ENCODE measurements at regions not wholly inside any gene's neighbourhood (a gene's known extent, or its start where the extent isn't known, plus 50 kb on each side); places are given as distances from the start of the nearest gene placed in this dataset.
"Not testable (repeated sequence)": the region's sequence is repeated elsewhere in the genome, so short reads cannot be mapped to it uniquely, and the experiment has no call there.

DNA sequence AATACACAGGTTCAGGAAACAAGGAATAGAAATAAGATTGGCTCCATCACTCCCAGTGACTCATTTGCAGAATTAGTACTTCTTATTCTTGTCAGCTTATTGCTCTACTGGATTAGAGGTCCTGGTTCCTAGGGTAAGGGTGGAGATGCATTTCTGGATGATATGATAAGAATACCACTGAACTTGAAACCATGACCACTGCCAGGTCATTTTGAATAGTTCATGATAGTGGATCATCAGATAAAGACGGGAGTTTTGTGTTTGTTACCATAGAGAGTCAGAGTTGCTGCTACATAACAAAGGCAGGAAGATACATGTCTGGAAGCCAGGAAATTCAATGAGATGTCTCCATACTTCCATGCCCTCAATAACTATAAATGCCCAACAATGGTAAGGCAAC, 109.2 kb upstream of the FAT1 start:
- TF ChIP-seq, protein P1, sequence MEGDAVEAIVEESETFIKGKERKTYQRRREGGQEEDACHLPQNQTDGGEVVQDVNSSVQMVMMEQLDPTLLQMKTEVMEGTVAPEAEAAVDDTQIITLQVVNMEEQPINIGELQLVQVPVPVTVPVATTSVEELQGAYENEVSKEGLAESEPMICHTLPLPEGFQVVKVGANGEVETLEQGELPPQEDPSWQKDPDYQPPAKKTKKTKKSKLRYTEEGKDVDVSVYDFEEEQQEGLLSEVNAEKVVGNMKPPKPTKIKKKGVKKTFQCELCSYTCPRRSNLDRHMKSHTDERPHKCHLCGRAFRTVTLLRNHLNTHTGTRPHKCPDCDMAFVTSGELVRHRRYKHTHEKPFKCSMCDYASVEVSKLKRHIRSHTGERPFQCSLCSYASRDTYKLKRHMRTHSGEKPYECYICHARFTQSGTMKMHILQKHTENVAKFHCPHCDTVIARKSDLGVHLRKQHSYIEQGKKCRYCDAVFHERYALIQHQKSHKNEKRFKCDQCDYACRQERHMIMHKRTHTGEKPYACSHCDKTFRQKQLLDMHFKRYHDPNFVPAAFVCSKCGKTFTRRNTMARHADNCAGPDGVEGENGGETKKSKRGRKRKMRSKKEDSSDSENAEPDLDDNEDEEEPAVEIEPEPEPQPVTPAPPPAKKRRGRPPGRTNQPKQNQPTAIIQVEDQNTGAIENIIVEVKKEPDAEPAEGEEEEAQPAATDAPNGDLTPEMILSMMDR (IDR thresholded peaks at IDR 0.05), result no peak
- Histone ChIP-seq H3K27me3 (no peaks in the 10 kb centered on the region), H3K4me3 (ENCODE audit: low read depth in 1 of 2, low read length in 1 of 2) (no peak overlapping the region), H3K4me1 (ENCODE audit: control insufficient read depth in 1 of 2, insufficient read depth in 1 of 2, low read depth in 1 of 2, low read length in 1 of 2) (no peaks in the 10 kb centered on the region), H3K36me3 (no peaks in the 10 kb centered on the region), H3K9me3 (no peaks in the 10 kb centered on the region), H3K27ac (no peak overlapping the region)

DNA sequence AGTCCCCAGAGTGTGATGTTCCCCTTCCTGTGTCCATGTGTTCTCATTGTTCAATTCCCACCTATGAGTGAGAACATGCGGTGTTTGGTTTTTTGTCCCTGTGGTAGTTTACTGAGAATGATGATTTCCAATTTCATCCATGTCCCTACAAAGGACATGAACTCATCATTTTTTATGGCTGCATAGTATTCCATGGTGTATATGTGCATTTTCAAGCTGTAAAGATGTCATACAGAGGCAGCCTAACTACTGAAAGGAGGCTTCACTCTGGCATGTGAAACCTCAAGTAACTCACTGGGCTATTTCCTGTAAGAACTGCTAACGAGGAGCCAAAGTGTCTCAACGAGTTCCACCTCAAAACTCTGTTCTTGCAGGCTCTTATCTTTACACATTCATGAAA, 113.8 kb upstream of the FAT1 start:
- H3K27me3 ChIP-seq; H3K27ac ChIP-seq; H3K4me1 ChIP-seq (ENCODE audit: control insufficient read depth in 1 of 2, insufficient read depth in 1 of 2, low read depth in 1 of 2, low read length in 1 of 2); H3K9me3 ChIP-seq; H3K4me3 ChIP-seq (ENCODE audit: low read depth in 1 of 2, low read length in 1 of 2); H3K36me3 ChIP-seq: not testable (repeated sequence)

DNA sequence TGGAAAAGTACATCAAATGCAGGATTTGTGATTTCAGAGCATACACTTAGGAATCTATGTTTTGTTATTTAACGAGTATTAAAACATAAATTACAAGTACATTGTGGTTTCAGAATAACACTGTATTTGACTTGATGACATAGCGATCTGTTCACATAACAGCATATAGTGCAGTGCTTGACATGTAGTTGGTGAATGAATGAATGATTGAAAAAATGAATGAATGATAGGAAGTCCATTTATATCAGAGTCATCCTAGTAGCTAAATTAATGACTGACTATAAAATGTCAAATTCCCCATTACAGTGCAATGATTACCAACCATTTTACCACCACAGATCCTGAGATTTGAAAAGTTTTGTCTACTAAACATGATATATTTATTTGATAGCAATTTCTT, 114.6 kb upstream of the FAT1 start:
- H3K36me3 ChIP-seq, result no peaks in the 10 kb centered on the region
- H3K27ac ChIP-seq, result no peak overlapping the region
- TF ChIP-seq, protein P1 (IDR thresholded peaks at IDR 0.05), result no peak

DNA sequence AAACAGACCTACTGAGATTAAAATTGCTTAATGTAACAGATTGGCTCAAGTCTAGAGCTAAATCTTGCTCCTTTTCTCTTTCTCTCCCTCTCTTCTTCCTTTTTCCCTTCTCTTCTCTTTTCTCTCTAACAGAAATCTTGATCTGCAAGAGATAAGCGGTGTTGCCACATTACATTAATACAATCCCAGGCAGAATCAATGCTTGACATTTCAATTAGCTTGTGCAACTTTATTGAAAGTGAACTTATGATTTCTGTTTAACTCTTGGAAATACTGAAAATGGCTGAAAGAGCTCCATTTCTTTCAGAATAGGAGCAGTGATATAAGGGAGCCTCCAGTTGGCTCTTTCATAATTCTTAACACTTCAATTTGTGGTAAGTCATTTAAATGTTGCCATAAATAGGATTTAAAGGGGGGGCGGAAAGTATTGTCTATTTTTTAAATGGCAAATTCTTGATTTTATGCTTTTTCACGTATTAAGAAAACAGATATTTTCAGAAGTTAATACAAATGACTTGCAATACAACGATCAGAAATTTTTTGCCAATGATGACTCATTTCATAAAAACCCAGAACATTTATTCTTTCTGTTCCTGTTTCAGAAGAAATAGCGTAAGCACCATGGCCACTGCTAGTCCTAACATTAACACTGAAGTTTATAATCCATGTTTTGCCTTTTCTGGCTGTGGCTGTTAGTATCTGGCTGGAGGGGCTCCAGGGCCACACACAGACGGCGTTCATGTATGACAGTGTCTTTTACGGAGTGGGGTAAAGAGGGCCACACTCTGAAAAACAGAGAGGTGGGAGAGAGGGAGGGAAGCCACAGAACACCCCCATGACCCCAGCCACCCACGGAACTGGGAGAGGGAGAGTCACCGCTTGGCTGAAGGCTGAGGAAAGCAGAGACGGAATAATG, 115.7 kb upstream of the FAT1 start:
- Histone ChIP-seq H3K27me3 (no peaks in the 10 kb centered on the region), H3K36me3 (no peaks in the 10 kb centered on the region), H3K4me3 (ENCODE audit: low read depth in 1 of 2, low read length in 1 of 2) (no peak overlapping the region), H3K9me3 (no peaks in the 10 kb centered on the region), H3K27ac (no peak overlapping the region), H3K4me1 (ENCODE audit: control insufficient read depth in 1 of 2, insufficient read depth in 1 of 2, low read depth in 1 of 2, low read length in 1 of 2) (no peaks in the 10 kb centered on the region)
- TF ChIP-seq, protein P1 (IDR thresholded peaks at IDR 0.05), result no peak

More for the DNA sequence above, 114.6 kb upstream of the FAT1 start:
- Histone ChIP-seq H3K4me3 (ENCODE audit: low read depth in 1 of 2, low read length in 1 of 2) (no peak overlapping the region), H3K9me3 (no peaks in the 10 kb centered on the region), H3K4me1 (ENCODE audit: control insufficient read depth in 1 of 2, insufficient read depth in 1 of 2, low read depth in 1 of 2, low read length in 1 of 2) (no peaks in the 10 kb centered on the region), H3K27me3 (no peaks in the 10 kb centered on the region)

DNA sequence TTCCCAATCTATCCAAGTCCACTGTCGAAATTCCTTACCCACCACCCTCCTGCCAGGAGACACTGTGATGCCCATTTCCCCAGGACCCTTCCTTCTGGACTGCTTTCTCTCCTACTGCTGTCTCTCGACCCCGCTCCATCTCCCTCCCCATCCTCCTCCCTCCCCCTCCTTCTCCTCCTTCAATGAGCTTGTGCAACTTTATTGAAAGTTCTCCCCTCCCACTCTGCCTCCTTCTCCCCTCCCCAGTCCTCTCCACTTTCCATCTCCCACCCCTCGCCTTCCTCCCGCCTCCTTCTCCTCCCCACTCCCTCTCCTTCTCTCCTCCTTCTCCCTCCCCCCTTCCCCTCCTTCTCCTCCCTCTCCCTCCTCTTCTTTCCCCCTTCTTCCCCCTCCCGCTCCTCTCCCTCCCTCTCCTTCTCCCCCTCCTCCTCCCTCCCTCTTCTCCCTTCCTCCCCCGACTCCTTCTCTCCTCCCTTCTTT, 116.6 kb upstream of the FAT1 start:
- no peaks in the 10 kb centered on the region for H3K36me3 ChIP-seq
- H3K9me3 ChIP-seq, result no peaks in the 10 kb centered on the region
- no peaks in the 10 kb centered on the region for H3K27me3 ChIP-seq
- TF ChIP-seq, protein P1 (IDR thresholded peaks at IDR 0.05), result no peak
- H3K4me3 ChIP-seq (ENCODE audit: low read depth in 1 of 2, low read length in 1 of 2), result no peak overlapping the region
- no peak overlapping the region for H3K27ac ChIP-seq
- no peaks in the 10 kb centered on the region for H3K4me1 ChIP-seq (ENCODE audit: control insufficient read depth in 1 of 2, insufficient read depth in 1 of 2, low read depth in 1 of 2, low read length in 1 of 2)

DNA sequence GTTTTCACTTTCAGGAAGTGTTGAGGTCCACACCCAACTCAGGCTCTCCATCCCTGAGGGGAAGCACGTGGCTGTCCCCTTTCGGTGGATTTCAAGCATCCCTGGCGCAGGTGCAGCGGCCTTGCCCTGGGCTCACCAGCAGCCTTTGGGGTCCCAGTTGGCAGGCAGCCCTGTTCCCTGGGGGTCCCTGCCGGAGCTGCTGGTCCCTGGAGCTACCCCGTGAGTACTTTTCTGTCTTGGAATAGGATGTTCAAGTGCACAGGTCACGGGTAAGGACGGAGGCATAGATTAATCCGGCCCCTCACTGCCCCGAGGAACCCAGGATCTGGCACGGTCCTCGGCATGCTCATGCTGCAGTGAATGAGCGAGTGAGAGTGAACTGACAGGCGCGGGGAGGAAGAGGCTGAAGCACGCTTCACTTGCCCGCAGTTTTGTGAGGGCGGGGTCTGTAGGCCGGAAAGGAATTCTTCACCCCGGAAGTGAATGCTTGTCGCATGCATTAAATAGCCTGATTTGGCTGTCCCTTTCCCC, 117.2 kb upstream of the FAT1 start:
- Histone ChIP-seq H3K36me3 (no peaks in the 10 kb centered on the region), H3K4me3 (ENCODE audit: low read depth in 1 of 2, low read length in 1 of 2) (no peak overlapping the region)

More for the DNA sequence above, 117.2 kb upstream of the FAT1 start:
- TF ChIP-seq, protein P1 (IDR thresholded peaks at IDR 0.05), result no peak
- no peaks in the 10 kb centered on the region for H3K9me3 ChIP-seq
- H3K4me1 ChIP-seq (ENCODE audit: control insufficient read depth in 1 of 2, insufficient read depth in 1 of 2, low read depth in 1 of 2, low read length in 1 of 2), result no peaks in the 10 kb centered on the region
- no peaks in the 10 kb centered on the region for H3K27me3 ChIP-seq
- no peak overlapping the region for H3K27ac ChIP-seq

Measured in neutrophil (primary cell).